Calu3 (cell line): ENCODE measurements at regions not wholly inside any gene's neighbourhood (a gene's known extent, or its start where the extent isn't known, plus 50 kb on each side); places are given as distances from the start of the nearest gene placed in this dataset.

Source experiments
- BruUV-seq: library from RNA; stranded (reverse); fragments of 400-500 nt; replicated peaks from 2 replicates; lab custom pipeline; 2021; lab: Mats Ljungman, UMichigan
- CTCF ChIA-PET: fragments of 300-600 bp; sonication (Branson Sonifier 250); formaldehyde crosslinking; loops from one replicate; lab custom pipeline; 2022; ENCODE audit warnings: antibody characterized with exemption; lab: Charles Lee
- DNase-seq: peaks from one replicate; pipeline ENCODE4 v3.0.0; 2022
- H3K27ac Mint-ChIP-seq: one replicate; pipeline ENCODE4 v1.8.0; 2022; ENCODE audit warnings: mixed read lengths; ENCODE audit not compliant: unreplicated experiment
- H3K27me3 Mint-ChIP-seq: one replicate; pipeline ENCODE4 v1.8.0; 2022; ENCODE audit warnings: mixed read lengths; ENCODE audit not compliant: unreplicated experiment
- H3K36me3 Mint-ChIP-seq: one replicate; pipeline ENCODE4 v1.8.0; 2022; ENCODE audit warnings: mild to moderate bottlenecking, moderate library complexity, mixed read lengths; ENCODE audit not compliant: insufficient read depth, unreplicated experiment
- H3K4me1 Mint-ChIP-seq: one replicate; pipeline ENCODE4 v1.8.0; 2022; ENCODE audit warnings: mild to moderate bottlenecking, low read depth, mixed read lengths; ENCODE audit not compliant: unreplicated experiment
- H3K4me3 Mint-ChIP-seq: one replicate; pipeline ENCODE4 v1.8.0; 2022; ENCODE audit warnings: mild to moderate bottlenecking, low read depth, moderate library complexity, mixed read lengths; ENCODE audit not compliant: unreplicated experiment
- H3K9me3 Mint-ChIP-seq: one replicate; pipeline ENCODE4 v1.8.0; 2022; ENCODE audit warnings: low read depth, mixed read lengths; ENCODE audit not compliant: unreplicated experiment
- intact Hi-C: fragments of 100-400 bp; cut with micrococcal nuclease; formaldehyde crosslinking; loops from one replicate; pipeline ENCODE4 v1.10.0; 2022; ENCODE audit not compliant: unreplicated experiment
- TF ChIP-seq, protein P1 (sequence below): fragments of 200-600 bp; IDR thresholded peaks from one replicate; pipeline ENCODE4 v1.8.0; 2022; ENCODE audit warnings: antibody characterized with exemption; ENCODE audit not compliant: unreplicated experiment

DNA sequence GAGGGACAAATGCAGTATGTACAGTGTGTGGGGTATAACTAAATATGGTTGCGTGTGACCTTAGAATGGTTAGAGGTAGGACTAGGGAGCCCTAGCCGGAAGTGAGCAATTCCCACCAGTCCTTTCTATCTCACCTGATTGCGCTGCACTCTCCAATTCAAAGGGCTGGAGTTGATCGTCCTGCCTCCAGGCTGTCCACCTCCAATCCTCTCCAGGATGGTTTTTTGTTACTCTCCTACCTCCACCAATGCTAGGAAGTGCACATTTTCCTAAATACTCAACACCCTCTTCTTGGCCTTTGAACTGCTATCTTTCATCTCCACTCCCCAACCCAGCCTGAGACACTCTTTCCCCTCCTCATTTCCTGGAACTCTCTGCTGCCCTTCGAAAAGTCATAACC lies 181.7 kb upstream of the ASIC2 start:
- intact Hi-C loops, result no loop called here
- DNase-seq, result no peak
- no TSS peak for BruUV-seq
- CTCF ChIA-PET, result no interaction called here
- no peaks in the 10 kb centered on the region for H3K4me1 Mint-ChIP-seq
- no peaks in the 10 kb centered on the region for H3K9me3 Mint-ChIP-seq
- no peak overlapping the region for H3K4me3 Mint-ChIP-seq
- no peaks in the 10 kb centered on the region for H3K36me3 Mint-ChIP-seq
- TF ChIP-seq, protein P1, sequence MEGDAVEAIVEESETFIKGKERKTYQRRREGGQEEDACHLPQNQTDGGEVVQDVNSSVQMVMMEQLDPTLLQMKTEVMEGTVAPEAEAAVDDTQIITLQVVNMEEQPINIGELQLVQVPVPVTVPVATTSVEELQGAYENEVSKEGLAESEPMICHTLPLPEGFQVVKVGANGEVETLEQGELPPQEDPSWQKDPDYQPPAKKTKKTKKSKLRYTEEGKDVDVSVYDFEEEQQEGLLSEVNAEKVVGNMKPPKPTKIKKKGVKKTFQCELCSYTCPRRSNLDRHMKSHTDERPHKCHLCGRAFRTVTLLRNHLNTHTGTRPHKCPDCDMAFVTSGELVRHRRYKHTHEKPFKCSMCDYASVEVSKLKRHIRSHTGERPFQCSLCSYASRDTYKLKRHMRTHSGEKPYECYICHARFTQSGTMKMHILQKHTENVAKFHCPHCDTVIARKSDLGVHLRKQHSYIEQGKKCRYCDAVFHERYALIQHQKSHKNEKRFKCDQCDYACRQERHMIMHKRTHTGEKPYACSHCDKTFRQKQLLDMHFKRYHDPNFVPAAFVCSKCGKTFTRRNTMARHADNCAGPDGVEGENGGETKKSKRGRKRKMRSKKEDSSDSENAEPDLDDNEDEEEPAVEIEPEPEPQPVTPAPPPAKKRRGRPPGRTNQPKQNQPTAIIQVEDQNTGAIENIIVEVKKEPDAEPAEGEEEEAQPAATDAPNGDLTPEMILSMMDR, result no peak
- H3K27me3 Mint-ChIP-seq, result peaks cover 35% of the 10 kb centered on the region
- no peak overlapping the region for H3K27ac Mint-ChIP-seq

GRCh38 chr17:33475594-33475993 lies 182.5 kb upstream of the ASIC2 start:
- Mint-ChIP-seq H3K27ac (no peak overlapping the region), H3K4me1 (no peaks in the 10 kb centered on the region), H3K4me3 (no peak overlapping the region), H3K27me3 (peaks cover 30% of the 10 kb centered on the region), H3K9me3 (no peaks in the 10 kb centered on the region), H3K36me3 (no peaks in the 10 kb centered on the region)
- no TSS peak for BruUV-seq
- intact Hi-C loops, result no loop called here
- TF ChIP-seq, protein P1, result no peak
- no peak for DNase-seq
- CTCF ChIA-PET, result interaction anchor here (0.7 kb wide), 1 partner anchor 457 kb away, joined by 4 read pairs; no protein-coding TSS in a partner anchor

DNA sequence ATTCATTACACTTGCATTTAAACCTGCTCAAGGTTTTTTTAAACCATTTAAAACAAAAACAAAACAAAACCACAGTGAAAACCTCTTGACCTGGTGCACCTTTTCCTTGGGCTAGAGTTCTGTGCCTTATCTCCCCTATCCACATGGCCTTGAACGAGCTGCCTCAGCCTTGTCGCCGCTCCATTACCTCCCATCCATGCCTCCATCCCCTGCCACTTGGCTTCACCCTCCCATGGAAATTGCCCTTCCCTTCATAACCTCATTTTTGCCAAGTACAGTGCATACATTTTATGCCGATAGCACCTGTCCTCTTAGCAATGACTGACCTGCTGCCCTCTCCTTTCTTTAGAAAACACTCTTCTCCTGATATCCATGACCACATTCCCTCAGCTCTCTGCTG lies 188.6 kb upstream of the ASIC2 start:
- BruUV-seq, result no TSS peak
- TF ChIP-seq, protein P1, result no peak
- no peaks in the 10 kb centered on the region for H3K4me1 Mint-ChIP-seq
- H3K9me3 Mint-ChIP-seq, result no peaks in the 10 kb centered on the region
- H3K27me3 Mint-ChIP-seq, result peaks cover 13% of the 10 kb centered on the region
- CTCF ChIA-PET, result no interaction called here
- intact Hi-C loops, result no loop called here
- no peaks in the 10 kb centered on the region for H3K36me3 Mint-ChIP-seq
- H3K4me3 Mint-ChIP-seq, result no peak overlapping the region
- no peak overlapping the region for H3K27ac Mint-ChIP-seq
- no peak for DNase-seq

DNA sequence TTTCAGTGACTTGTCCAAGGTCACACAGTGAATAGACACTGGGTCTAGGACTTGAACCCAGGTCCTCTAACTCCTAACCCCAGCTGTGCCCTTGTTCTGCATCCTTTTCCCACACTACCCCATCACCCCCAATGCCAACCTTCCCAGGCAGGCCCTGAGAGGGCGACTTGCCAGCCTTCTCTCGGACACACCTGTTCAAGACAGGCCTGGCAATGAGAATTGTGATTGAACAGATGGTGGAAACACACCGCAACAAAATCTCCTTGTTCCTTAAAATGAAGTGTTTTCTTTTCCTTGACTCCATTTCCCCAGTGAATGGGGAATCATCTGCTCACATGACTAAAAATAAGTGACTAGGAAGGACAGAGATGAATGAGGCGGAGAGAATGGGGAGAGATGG lies 189.5 kb upstream of the ASIC2 start:
- no TSS peak for BruUV-seq
- CTCF ChIA-PET, result no interaction called here
- H3K9me3 Mint-ChIP-seq, result no peaks in the 10 kb centered on the region
- TF ChIP-seq, protein P1, result no peak
- intact Hi-C loops, result no loop called here
- H3K27ac Mint-ChIP-seq, result no peak overlapping the region
- no peaks in the 10 kb centered on the region for H3K36me3 Mint-ChIP-seq
- peaks cover 20% of the 10 kb centered on the region for H3K27me3 Mint-ChIP-seq
- no peak for DNase-seq
- H3K4me3 Mint-ChIP-seq, result no peak overlapping the region
- H3K4me1 Mint-ChIP-seq, result no peaks in the 10 kb centered on the region
